Dendritic cell treated with granulocyte-macrophage colony-stimulating factor and Interleukin-4, amounts not matched to agents 40 ng/mL and 50 ng/mL, for 4 days (primary cell): ENCODE measurements at regions not wholly inside any gene's neighbourhood (a gene's known extent, or its start where the extent isn't known, plus 50 kb on each side); places are given as distances from the start of the nearest gene placed in this dataset.

ENCODE experiments used
- H3K27ac Mint-ChIP-seq: one replicate; pipeline ENCODE4 v1.8.0; 2022; ENCODE audit warnings: mild to moderate bottlenecking, mixed read lengths
- H3K27me3 Mint-ChIP-seq: one replicate; pipeline ENCODE4 v1.8.0; 2022; ENCODE audit warnings: mild to moderate bottlenecking, mixed read lengths
- H3K36me3 Mint-ChIP-seq: one replicate; pipeline ENCODE4 v1.8.0; 2022; ENCODE audit warnings: low read depth, mixed read lengths
- H3K4me1 Mint-ChIP-seq: one replicate; pipeline ENCODE4 v1.8.0; 2022; ENCODE audit warnings: low read depth, mixed read lengths
- H3K4me3 Mint-ChIP-seq: one replicate; pipeline ENCODE4 v1.8.0; 2022; ENCODE audit warnings: mild to moderate bottlenecking, moderate library complexity, mixed read lengths
- H3K9me3 Mint-ChIP-seq: one replicate; pipeline ENCODE4 v1.8.0; 2022; ENCODE audit warnings: mixed read lengths
- intact Hi-C: fragments of 100-400 bp; cut with micrococcal nuclease; formaldehyde crosslinking; loops from one replicate; pipeline ENCODE4 v1.15.0; 2022

- no peaks in the 10 kb centered on the region for H3K4me1 Mint-ChIP-seq
- no peak overlapping the region for H3K27ac Mint-ChIP-seq
- no peak overlapping the region for H3K4me3 Mint-ChIP-seq
- no peaks in the 10 kb centered on the region for H3K27me3 Mint-ChIP-seq
- intact Hi-C loops: no loop called here
- H3K9me3 Mint-ChIP-seq: no peaks in the 10 kb centered on the region
- H3K36me3 Mint-ChIP-seq: no peaks in the 10 kb centered on the region
These were observed 270.0 kb upstream of the PABPC4L start for GRCh38 chr4:134471569-134471968.

GRCh38 chr4:134470544-134470943 lies 269.0 kb upstream of the PABPC4L start:
- Mint-ChIP-seq H3K9me3 (no peaks in the 10 kb centered on the region), H3K4me3 (no peak overlapping the region), H3K27ac (no peak overlapping the region), H3K27me3 (no peaks in the 10 kb centered on the region), H3K4me1 (no peaks in the 10 kb centered on the region), H3K36me3 (no peaks in the 10 kb centered on the region)
- intact Hi-C loops: no loop called here

GRCh38 chr4:134465417-134465816 lies 263.8 kb upstream of the PABPC4L start:
- no peak overlapping the region for H3K27ac Mint-ChIP-seq
- H3K27me3 Mint-ChIP-seq: no peaks in the 10 kb centered on the region
- intact Hi-C loops: no loop called here
- H3K36me3 Mint-ChIP-seq: no peaks in the 10 kb centered on the region
- no peak overlapping the region for H3K4me3 Mint-ChIP-seq
- no peaks in the 10 kb centered on the region for H3K4me1 Mint-ChIP-seq
- H3K9me3 Mint-ChIP-seq: no peaks in the 10 kb centered on the region

- no peaks in the 10 kb centered on the region for H3K9me3 Mint-ChIP-seq
- H3K27ac Mint-ChIP-seq: no peak overlapping the region
- intact Hi-C loops: no loop called here
- H3K4me1 Mint-ChIP-seq: no peaks in the 10 kb centered on the region
- H3K36me3 Mint-ChIP-seq: no peaks in the 10 kb centered on the region
- H3K27me3 Mint-ChIP-seq: no peaks in the 10 kb centered on the region
- H3K4me3 Mint-ChIP-seq: no peak overlapping the region
These were observed 262.2 kb upstream of the PABPC4L start for GRCh38 chr4:134463771-134464170.

- no peak overlapping the region for H3K27ac Mint-ChIP-seq
- no peak overlapping the region for H3K4me3 Mint-ChIP-seq
- no peaks in the 10 kb centered on the region for H3K27me3 Mint-ChIP-seq
- H3K4me1 Mint-ChIP-seq: no peaks in the 10 kb centered on the region
- no peaks in the 10 kb centered on the region for H3K9me3 Mint-ChIP-seq
- H3K36me3 Mint-ChIP-seq: no peaks in the 10 kb centered on the region
- intact Hi-C loops: no loop called here
These were observed 225.2 kb upstream of the PABPC4L start for GRCh38 chr4:134426821-134427220.

GRCh38 chr4:134425756-134426155 lies 224.2 kb upstream of the PABPC4L start:
- Mint-ChIP-seq H3K9me3 (no peaks in the 10 kb centered on the region), H3K27me3 (no peaks in the 10 kb centered on the region), H3K4me3 (no peak overlapping the region), H3K4me1 (no peaks in the 10 kb centered on the region), H3K27ac (no peak overlapping the region), H3K36me3 (no peaks in the 10 kb centered on the region)
- intact Hi-C loops: no loop called here

- H3K4me1 Mint-ChIP-seq: no peaks in the 10 kb centered on the region
- no peaks in the 10 kb centered on the region for H3K9me3 Mint-ChIP-seq
- H3K36me3 Mint-ChIP-seq: no peaks in the 10 kb centered on the region
- no peak overlapping the region for H3K4me3 Mint-ChIP-seq
- no peaks in the 10 kb centered on the region for H3K27me3 Mint-ChIP-seq
- intact Hi-C loops: no loop called here
- no peak overlapping the region for H3K27ac Mint-ChIP-seq
These were observed 221.2 kb upstream of the PABPC4L start for GRCh38 chr4:134422776-134423175.

GRCh38 chr4:134421734-134422133 lies 220.1 kb upstream of the PABPC4L start:
- H3K9me3 Mint-ChIP-seq: no peaks in the 10 kb centered on the region
- intact Hi-C loops: no loop called here
- no peak overlapping the region for H3K27ac Mint-ChIP-seq
- no peaks in the 10 kb centered on the region for H3K36me3 Mint-ChIP-seq
- no peaks in the 10 kb centered on the region for H3K4me1 Mint-ChIP-seq
- H3K27me3 Mint-ChIP-seq: no peaks in the 10 kb centered on the region
- H3K4me3 Mint-ChIP-seq: no peak overlapping the region

GRCh38 chr4:134408897-134409296 lies 207.3 kb upstream of the PABPC4L start:
- intact Hi-C loops: no loop called here
- no peak overlapping the region for H3K27ac Mint-ChIP-seq
- no peaks in the 10 kb centered on the region for H3K36me3 Mint-ChIP-seq
- no peak overlapping the region for H3K4me3 Mint-ChIP-seq
- no peaks in the 10 kb centered on the region for H3K4me1 Mint-ChIP-seq
- no peaks in the 10 kb centered on the region for H3K27me3 Mint-ChIP-seq
- H3K9me3 Mint-ChIP-seq: no peaks in the 10 kb centered on the region

GRCh38 chr4:134401798-134402197 lies 200.2 kb upstream of the PABPC4L start:
- H3K9me3 Mint-ChIP-seq: no peaks in the 10 kb centered on the region
- intact Hi-C loops: no loop called here
- H3K36me3 Mint-ChIP-seq: no peaks in the 10 kb centered on the region
- no peak overlapping the region for H3K27ac Mint-ChIP-seq
- no peak overlapping the region for H3K4me3 Mint-ChIP-seq
- H3K27me3 Mint-ChIP-seq: no peaks in the 10 kb centered on the region
- H3K4me1 Mint-ChIP-seq: no peaks in the 10 kb centered on the region

- no peak overlapping the region for H3K27ac Mint-ChIP-seq
- H3K9me3 Mint-ChIP-seq: peaks cover 15% of the 10 kb centered on the region
- intact Hi-C loops: no loop called here
- no peaks in the 10 kb centered on the region for H3K36me3 Mint-ChIP-seq
- H3K27me3 Mint-ChIP-seq: no peaks in the 10 kb centered on the region
- H3K4me3 Mint-ChIP-seq: no peak overlapping the region
- H3K4me1 Mint-ChIP-seq: no peaks in the 10 kb centered on the region
These were observed 192.0 kb upstream of the PABPC4L start for GRCh38 chr4:134393592-134393991.

- H3K9me3 Mint-ChIP-seq: peaks cover 6% of the 10 kb centered on the region
- H3K27ac Mint-ChIP-seq: no peak overlapping the region
- H3K4me3 Mint-ChIP-seq: no peak overlapping the region
- no peaks in the 10 kb centered on the region for H3K36me3 Mint-ChIP-seq
- no peaks in the 10 kb centered on the region for H3K27me3 Mint-ChIP-seq
- intact Hi-C loops: no loop called here
- no peaks in the 10 kb centered on the region for H3K4me1 Mint-ChIP-seq
These were observed 188.7 kb upstream of the PABPC4L start for GRCh38 chr4:134390319-134390718.

- Mint-ChIP-seq H3K27ac (no peak overlapping the region), H3K9me3 (no peaks in the 10 kb centered on the region), H3K4me1 (no peaks in the 10 kb centered on the region), H3K4me3 (no peak overlapping the region), H3K27me3 (no peaks in the 10 kb centered on the region), H3K36me3 (no peaks in the 10 kb centered on the region)
- intact Hi-C loops: no loop called here
These were observed 186.8 kb upstream of the PABPC4L start for GRCh38 chr4:134388351-134388750.

GRCh38 chr4:134382478-134383227 lies 181.1 kb upstream of the PABPC4L start:
- Mint-ChIP-seq H3K4me1 (no peaks in the 10 kb centered on the region), H3K27ac (no peak overlapping the region), H3K36me3 (no peaks in the 10 kb centered on the region), H3K9me3 (no peaks in the 10 kb centered on the region), H3K27me3 (no peaks in the 10 kb centered on the region), H3K4me3 (no peak overlapping the region)
- intact Hi-C loops: no loop called here

GRCh38 chr4:134375775-134376174 lies 174.2 kb upstream of the PABPC4L start:
- intact Hi-C loops: no loop called here
- Mint-ChIP-seq H3K36me3 (no peaks in the 10 kb centered on the region), H3K4me1 (no peaks in the 10 kb centered on the region), H3K27me3 (no peaks in the 10 kb centered on the region), H3K27ac (no peak overlapping the region), H3K4me3 (no peak overlapping the region), H3K9me3 (no peaks in the 10 kb centered on the region)
